ENCODE measurements at regions not wholly inside any gene's neighbourhood (a gene's known extent, or its start where the extent isn't known, plus 50 kb on each side); places are given as distances from the start of the nearest gene placed in this dataset.

DNA sequence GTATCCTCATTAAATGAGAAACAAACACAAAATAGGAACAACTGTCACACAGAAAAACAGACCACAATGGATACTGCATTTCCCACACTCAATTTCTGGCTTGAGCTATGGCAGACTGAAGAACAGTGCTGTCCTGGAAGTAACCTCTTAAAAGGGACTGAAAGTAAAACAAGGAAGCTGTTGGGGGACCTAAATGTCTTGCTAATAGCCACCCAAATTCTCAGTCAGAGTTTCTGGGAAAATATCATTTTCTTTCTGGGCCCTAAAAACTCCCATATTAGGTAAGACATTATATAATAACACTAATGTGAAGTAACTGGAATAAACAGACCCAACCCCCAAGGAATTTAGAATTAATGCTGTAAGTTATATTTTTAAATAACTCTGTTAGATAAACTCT, 80.9 kb upstream of the TFEC start:
- H3K23ac ChIP-seq (ENCODE audit: low read depth, low read length) = peak overlapping the region; percentile 11; the same call in 1 of the 2 replicates
- no peak overlapping the region for H2AK9ac ChIP-seq (replicated peaks; ENCODE audit: low read depth, low read length, poor library complexity)
- H2AFZ ChIP-seq (replicated peaks; ENCODE audit: low read length, poor library complexity) = no peak overlapping the region
- intact Hi-C loops (cut with micrococcal nuclease) (no loop called here), in situ Hi-C loops (cut with MboI; ENCODE audit: low sequenced_read_pairs) (no loop called here), dilution Hi-C loops (cut with HindIII; ENCODE audit: low sequenced_read_pairs, unreplicated experiment) (no loop called here)
- H3K36me3 ChIP-seq (ENCODE audit: control insufficient read depth, insufficient read depth, low read length) = no peaks in the 10 kb centered on the region
- TF ChIP-seq, protein P1, sequence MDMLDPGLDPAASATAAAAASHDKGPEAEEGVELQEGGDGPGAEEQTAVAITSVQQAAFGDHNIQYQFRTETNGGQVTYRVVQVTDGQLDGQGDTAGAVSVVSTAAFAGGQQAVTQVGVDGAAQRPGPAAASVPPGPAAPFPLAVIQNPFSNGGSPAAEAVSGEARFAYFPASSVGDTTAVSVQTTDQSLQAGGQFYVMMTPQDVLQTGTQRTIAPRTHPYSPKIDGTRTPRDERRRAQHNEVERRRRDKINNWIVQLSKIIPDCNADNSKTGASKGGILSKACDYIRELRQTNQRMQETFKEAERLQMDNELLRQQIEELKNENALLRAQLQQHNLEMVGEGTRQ (IDR thresholded peaks at IDR 0.05; ENCODE audit: low read depth, low read length) = no peak
- TF ChIP-seq ELK1 (IDR thresholded peaks at IDR 0.05; ENCODE audit: borderline replicate concordance, low read depth, low read length) (no peak), BHLHE40 (IDR thresholded peaks at IDR 0.05; ENCODE audit: low read depth, low read length) (no peak)
- H3K4ac ChIP-seq (ENCODE audit: low read depth, low read length) = no peak overlapping the region
- no peak overlapping the region; the same call in 2 of the 3 replicates for H2BK15ac ChIP-seq (ENCODE audit: low read depth, low read length)
- H2AK5ac ChIP-seq (ENCODE audit: low read depth, low read length) = no peak overlapping the region; the same call in 1 of the 2 replicates
- no peak overlapping the region for H3K4me2 ChIP-seq (ENCODE audit: low read depth, low read length)
- H3K9me3 ChIP-seq (ENCODE audit: control insufficient read depth, insufficient read depth, low read length) = peaks cover 6% of the 10 kb centered on the region
- H4K91ac ChIP-seq (ENCODE audit: insufficient read depth, low read depth, low read length) = peak overlapping the region; percentile 65; the same call in 1 of the 2 replicates
- H3K56ac ChIP-seq (ENCODE audit: extremely low read depth, insufficient read depth, low read length) = peak overlapping the region; percentile 20; the same call in 1 of the 2 replicates
- H3K79me1 ChIP-seq (ENCODE audit: low read depth in 1 of 2, low read length in 2 of 2) = no peaks in the 10 kb centered on the region
- H4K20me1 ChIP-seq (ENCODE audit: insufficient read depth, low read length) = no peaks in the 10 kb centered on the region
- H4K8ac ChIP-seq (ENCODE audit: low read depth in 2 of 2, low read length in 2 of 2) = peak overlapping the region in 1 of 2 experiments; percentile 28; a peak in 2 of 4 replicates
- no peak for DNase-seq
- ChIA-PET CTCF (interaction anchor here (0.5 kb wide), 1 partner anchor 22 kb away, joined by 6 read pairs; no protein-coding TSS in a partner anchor), POLR2A (ENCODE audit: unreplicated experiment) (no interaction called here)
- H3K18ac ChIP-seq (ENCODE audit: low read depth, low read length) = peak overlapping the region; percentile 79; the same call in 1 of the 2 replicates
- peak overlapping the region; percentile 49 for H2BK20ac ChIP-seq (ENCODE audit: low read depth, low read length)
- H2BK120ac ChIP-seq (ENCODE audit: low read depth, low read length) = peak overlapping the region; percentile 12; the same call in 1 of the 2 replicates
- no TSS peak for BruUV-seq (replicated peaks)
- H3K4me1 ChIP-seq (ENCODE audit: control insufficient read depth, insufficient read depth, low read length) = peaks cover 2% of the 10 kb centered on the region; the same call in 1 of the 2 replicates
- H3K9me1 ChIP-seq (ENCODE audit: insufficient read depth, low read length) = no peaks in the 10 kb centered on the region
- H3K27me3 ChIP-seq (ENCODE audit: control insufficient read depth, insufficient read depth, low read length) = no peaks in the 10 kb centered on the region; the same call in 1 of the 2 replicates
- H3K14ac ChIP-seq (replicated peaks; ENCODE audit: low read depth, low read length) = peak overlapping the region; percentile 52; the same call in 1 of the 2 replicates
- H3K4me3 ChIP-seq (ENCODE audit: insufficient read depth, low read depth, low read length) = no peak overlapping the region
- no peak overlapping the region for H3K9ac ChIP-seq (ENCODE audit: low read depth, low read length)
- ATAC-seq (ENCODE audit: low read depth) = peak; percentile 37
- H4K5ac ChIP-seq (ENCODE audit: low read depth, low read length) = no peak overlapping the region
- H2BK5ac ChIP-seq (ENCODE audit: low read depth, low read length, poor library complexity, severe bottlenecking) = no peak overlapping the region
- no peak overlapping the region for H3K27ac ChIP-seq (ENCODE audit: insufficient read depth, low read length)
